ENCODE measurements at regions not wholly inside any gene's neighbourhood (a gene's known extent, or its start where the extent isn't known, plus 50 kb on each side); places are given as distances from the start of the nearest gene placed in this dataset.

DNA sequence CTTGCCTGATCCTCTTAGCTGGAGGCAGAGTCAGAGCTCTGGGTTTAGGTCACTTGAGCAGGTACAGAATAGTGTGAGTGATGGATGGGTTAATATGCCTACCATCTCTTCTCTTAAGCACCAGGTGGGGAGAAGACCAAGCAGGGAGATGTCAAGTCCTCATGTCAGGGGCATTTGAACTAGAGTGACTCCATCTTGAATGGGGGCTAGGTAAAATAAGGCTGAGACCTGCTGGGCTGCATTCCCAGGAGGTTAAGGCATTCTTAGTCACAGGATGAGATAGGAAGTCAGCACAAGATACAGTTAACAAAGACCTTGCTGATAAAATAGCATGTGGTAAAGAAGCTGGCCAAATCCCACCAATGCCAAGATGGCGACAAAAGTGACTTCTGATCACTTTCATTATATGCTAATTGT, 77.4 kb upstream of the BTG3 start:
- Histone ChIP-seq H3K27ac (ENCODE audit: control insufficient read depth, insufficient read depth, low read length) (peak overlapping the region; percentile 87), H3K27me3 (ENCODE audit: control insufficient read depth, extremely low read depth, insufficient read depth, low read length) (no peaks in the 10 kb centered on the region), H3K9me1 (ENCODE audit: control insufficient read depth, extremely low read depth, insufficient read depth, low read length) (no peaks in the 10 kb centered on the region), H4K20me1 (ENCODE audit: control insufficient read depth, extremely low read depth, insufficient read depth, low read length) (no peaks in the 10 kb centered on the region), H3K9me3 (ENCODE audit: control insufficient read depth, low read depth, low read length) (no peaks in the 10 kb centered on the region), H3K36me3 (ENCODE audit: control insufficient read depth in 2 of 2, extremely low read depth in 1 of 2, insufficient read depth in 2 of 2, low read length in 2 of 2) (no peaks in the 10 kb centered on the region), H3K4me1 (ENCODE audit: control insufficient read depth, extremely low read depth, insufficient read depth, low read length) (peaks cover 20% of the 10 kb centered on the region), H3K79me2 (ENCODE audit: control insufficient read depth, insufficient read depth, low read length) (no peaks in the 10 kb centered on the region), H3K9ac (ENCODE audit: control insufficient read depth, extremely low read depth, insufficient read depth, low read length) (peak overlapping the region; percentile 80), H2AFZ (ENCODE audit: control insufficient read depth, low read length) (no peak overlapping the region), H3K4me3 (ENCODE audit: control insufficient read depth in 2 of 3, extremely low read depth in 1 of 3, insufficient read depth in 2 of 3, low read depth in 1 of 3, low read length in 3 of 3) (peak overlapping the region in 1 of 3 experiments; percentile 47), H3K4me2 (ENCODE audit: control insufficient read depth, extremely low read depth, insufficient read depth, low read depth, low read length) (peak overlapping the region; percentile 70)
- DNase-seq (ENCODE audit: low read depth, low spot score) (no peak), FAIRE-seq (peak; percentile 84)
- dilution Hi-C loops (cut with MboI; ENCODE audit: extremely low pct_ligation_motif_present, low sequenced_read_pairs): no loop called here
- no peak for TF ChIP-seq EZH2 (IDR thresholded peaks at IDR 0.05; ENCODE audit: low read length)
- TF ChIP-seq, protein P1, sequence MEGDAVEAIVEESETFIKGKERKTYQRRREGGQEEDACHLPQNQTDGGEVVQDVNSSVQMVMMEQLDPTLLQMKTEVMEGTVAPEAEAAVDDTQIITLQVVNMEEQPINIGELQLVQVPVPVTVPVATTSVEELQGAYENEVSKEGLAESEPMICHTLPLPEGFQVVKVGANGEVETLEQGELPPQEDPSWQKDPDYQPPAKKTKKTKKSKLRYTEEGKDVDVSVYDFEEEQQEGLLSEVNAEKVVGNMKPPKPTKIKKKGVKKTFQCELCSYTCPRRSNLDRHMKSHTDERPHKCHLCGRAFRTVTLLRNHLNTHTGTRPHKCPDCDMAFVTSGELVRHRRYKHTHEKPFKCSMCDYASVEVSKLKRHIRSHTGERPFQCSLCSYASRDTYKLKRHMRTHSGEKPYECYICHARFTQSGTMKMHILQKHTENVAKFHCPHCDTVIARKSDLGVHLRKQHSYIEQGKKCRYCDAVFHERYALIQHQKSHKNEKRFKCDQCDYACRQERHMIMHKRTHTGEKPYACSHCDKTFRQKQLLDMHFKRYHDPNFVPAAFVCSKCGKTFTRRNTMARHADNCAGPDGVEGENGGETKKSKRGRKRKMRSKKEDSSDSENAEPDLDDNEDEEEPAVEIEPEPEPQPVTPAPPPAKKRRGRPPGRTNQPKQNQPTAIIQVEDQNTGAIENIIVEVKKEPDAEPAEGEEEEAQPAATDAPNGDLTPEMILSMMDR (optimal IDR thresholded peaks at IDR 0.05 in 1 of 3, IDR thresholded peaks at IDR 0.05 in 1 of 3, conservative IDR thresholded peaks at IDR 0.05 in 1 of 3; ENCODE audit: extremely low read depth in 1 of 3, insufficient read depth in 2 of 3, low read length in 3 of 3): no peak

DNA sequence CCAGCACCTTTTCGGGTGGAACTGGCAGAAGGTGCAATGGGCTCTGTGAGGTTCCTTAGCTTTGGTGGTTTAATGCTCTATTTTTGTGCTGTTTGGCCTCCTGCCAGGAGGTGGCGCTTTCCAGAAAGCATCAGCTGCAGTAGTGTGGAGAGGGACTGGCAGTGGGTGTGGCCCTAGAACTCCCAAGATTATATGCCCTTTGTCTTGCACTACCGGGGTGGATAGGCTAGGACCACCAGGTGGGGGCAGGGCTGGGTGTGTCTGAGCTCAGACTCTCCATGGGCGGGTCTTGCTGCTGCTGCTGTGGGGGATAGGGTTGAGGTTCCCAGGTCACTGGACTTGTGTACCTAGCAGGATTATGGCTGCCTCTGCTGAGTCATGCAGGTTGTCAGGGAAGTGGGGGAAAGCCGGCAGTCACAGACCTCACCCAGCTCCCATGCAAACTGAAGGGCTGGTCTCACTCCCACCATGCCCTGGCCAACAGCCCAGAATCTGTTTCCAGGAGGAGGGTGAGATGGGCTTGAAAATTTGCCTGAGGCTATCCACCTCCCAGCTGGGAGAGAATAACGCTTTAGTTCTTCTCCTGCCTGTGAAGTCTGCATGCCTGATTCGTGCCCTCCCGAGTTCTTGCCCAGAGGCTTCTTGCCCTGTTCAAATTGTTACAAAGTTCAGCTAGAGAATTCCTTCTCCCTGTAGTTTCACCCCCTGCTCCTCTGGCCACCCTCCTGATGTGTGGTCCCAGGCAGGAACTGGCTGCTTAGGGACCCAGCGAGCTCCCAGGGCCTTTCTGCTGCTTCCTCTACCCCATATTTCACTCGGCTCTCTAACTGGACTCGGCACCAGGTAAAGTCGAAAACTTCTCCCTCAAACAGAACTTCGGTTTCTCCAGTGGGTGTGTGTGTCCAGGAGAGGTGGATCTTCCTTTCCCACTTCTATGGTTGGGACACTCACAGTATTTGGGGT, 76.5 kb upstream of the BTG3 start:
- no peaks in the 10 kb centered on the region for H4K20me1 ChIP-seq (ENCODE audit: control insufficient read depth, extremely low read depth, insufficient read depth, low read length)
- no peaks in the 10 kb centered on the region for H3K9me3 ChIP-seq (ENCODE audit: control insufficient read depth, low read depth, low read length)
- H3K9ac ChIP-seq (ENCODE audit: control insufficient read depth, extremely low read depth, insufficient read depth, low read length): peak overlapping the region; percentile 80
- H3K4me2 ChIP-seq (ENCODE audit: control insufficient read depth, extremely low read depth, insufficient read depth, low read depth, low read length): peak overlapping the region; percentile 70
- no peaks in the 10 kb centered on the region for H3K79me2 ChIP-seq (ENCODE audit: control insufficient read depth, insufficient read depth, low read length)
- H3K4me3 ChIP-seq (ENCODE audit: control insufficient read depth in 2 of 3, extremely low read depth in 1 of 3, insufficient read depth in 2 of 3, low read depth in 1 of 3, low read length in 3 of 3): peak overlapping the region in 2 of 3 experiments; percentile 1 to 40
- no peak for TF ChIP-seq EZH2 (IDR thresholded peaks at IDR 0.05; ENCODE audit: low read length)
- TF ChIP-seq, protein P1 (optimal IDR thresholded peaks at IDR 0.05 in 1 of 3, IDR thresholded peaks at IDR 0.05 in 1 of 3, conservative IDR thresholded peaks at IDR 0.05 in 1 of 3; ENCODE audit: extremely low read depth in 1 of 3, insufficient read depth in 2 of 3, low read length in 3 of 3): peak; percentile 34 to 67 (median 56)
- FAIRE-seq (peak; percentile 90), DNase-seq (ENCODE audit: low read depth, low spot score) (peak; percentile 90)
- no peaks in the 10 kb centered on the region for H3K27me3 ChIP-seq (ENCODE audit: control insufficient read depth, extremely low read depth, insufficient read depth, low read length)
- H3K4me1 ChIP-seq (ENCODE audit: control insufficient read depth, extremely low read depth, insufficient read depth, low read length): peaks cover 20% of the 10 kb centered on the region
- H2AFZ ChIP-seq (ENCODE audit: control insufficient read depth, low read length): peak overlapping the region; percentile 98
- dilution Hi-C loops (cut with MboI; ENCODE audit: extremely low pct_ligation_motif_present, low sequenced_read_pairs): no loop called here
- peak overlapping the region; percentile 87 for H3K27ac ChIP-seq (ENCODE audit: control insufficient read depth, insufficient read depth, low read length)
- H3K9me1 ChIP-seq (ENCODE audit: control insufficient read depth, extremely low read depth, insufficient read depth, low read length): no peaks in the 10 kb centered on the region
- H3K36me3 ChIP-seq (ENCODE audit: control insufficient read depth in 2 of 2, extremely low read depth in 1 of 2, insufficient read depth in 2 of 2, low read length in 2 of 2): no peaks in the 10 kb centered on the region

Data from keratinocyte (primary cell).